Activated CD4-positive, alpha-beta T cell treated with anti-CD3 and anti-CD28 coated beads, Interleukin-10, Interleukin-2, amounts not matched to agents 100 ng/mL and 50 ng/mL, durations not matched to agents 16 hours and 8 hours (primary cell): ENCODE measurements at regions not wholly inside any gene's neighbourhood (a gene's known extent, or its start where the extent isn't known, plus 50 kb on each side); places are given as distances from the start of the nearest gene placed in this dataset.

Experiments used
- DNase-seq: peaks from one replicate; pipeline ENCODE4 v3.0.0-alpha.2; 2020

- DNase-seq = no peak
Observed at GRCh38 chr7:42756841-42757240, 155.0 kb downstream of the C7orf25 start.

- DNase-seq = no peak
Observed at GRCh38 chr7:42753811-42754363, 158.0 kb downstream of the C7orf25 start.

DNA sequence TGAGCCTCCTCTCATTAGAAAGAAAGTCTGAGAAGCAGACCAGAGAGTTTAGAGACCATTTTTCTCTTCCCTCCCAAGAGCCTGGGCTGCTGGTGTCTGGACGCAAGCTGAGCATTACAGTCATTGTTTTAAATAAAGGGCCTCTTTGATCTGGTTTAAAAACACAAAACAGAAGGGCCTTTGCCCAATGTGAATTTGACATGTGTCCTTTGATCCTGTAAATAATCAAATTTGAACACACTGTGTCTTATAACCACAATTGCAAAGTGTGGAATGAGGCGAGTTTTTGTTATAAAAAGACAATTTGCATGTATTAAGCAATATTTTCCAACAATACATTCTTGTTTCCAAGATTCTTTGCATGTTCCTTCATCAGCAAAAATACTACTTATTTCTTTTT is 158.5 kb downstream of the C7orf25 start:
- no peak for DNase-seq

- no peak for DNase-seq
Observed at GRCh38 chr7:42750172-42750571, 161.7 kb downstream of the C7orf25 start.

DNA sequence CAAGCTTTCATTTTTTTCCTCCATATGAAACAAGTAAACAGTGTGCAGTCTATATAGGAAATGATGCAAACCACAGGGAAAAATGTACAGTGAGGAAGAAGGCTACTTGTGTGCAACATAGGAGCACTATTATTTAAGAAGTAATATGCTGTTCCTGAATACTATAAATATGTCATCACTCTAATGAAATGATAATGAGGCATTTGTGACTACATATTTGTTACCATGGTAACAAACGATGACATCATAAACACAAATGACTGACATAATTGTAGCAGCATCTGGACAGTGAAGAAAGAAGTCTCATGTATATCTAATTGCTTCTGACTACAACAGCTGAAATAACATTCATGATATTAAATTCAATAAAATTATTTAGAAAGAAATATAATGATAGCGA is 164.8 kb downstream of the C7orf25 start:
- DNase-seq = no peak

DNA sequence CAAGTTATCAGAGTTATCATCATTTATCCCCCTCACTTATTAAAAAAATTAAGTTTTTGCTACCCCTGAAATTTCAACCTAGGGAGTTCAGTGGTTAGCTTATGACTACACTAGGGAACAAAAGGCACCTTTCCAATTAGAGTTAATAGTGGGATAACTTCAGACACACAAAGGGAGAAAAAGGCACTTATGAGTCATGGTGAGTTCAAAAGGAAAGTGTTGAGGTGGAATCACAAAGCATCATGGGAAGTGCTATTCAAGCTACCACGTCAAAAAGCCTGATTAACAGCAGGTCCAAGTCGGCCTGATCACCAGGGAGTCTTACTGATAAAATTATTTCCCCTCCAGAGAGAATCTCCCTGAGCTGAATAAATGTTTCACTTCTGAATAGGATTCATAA is 165.7 kb downstream of the C7orf25 start:
- DNase-seq = no peak

DNA sequence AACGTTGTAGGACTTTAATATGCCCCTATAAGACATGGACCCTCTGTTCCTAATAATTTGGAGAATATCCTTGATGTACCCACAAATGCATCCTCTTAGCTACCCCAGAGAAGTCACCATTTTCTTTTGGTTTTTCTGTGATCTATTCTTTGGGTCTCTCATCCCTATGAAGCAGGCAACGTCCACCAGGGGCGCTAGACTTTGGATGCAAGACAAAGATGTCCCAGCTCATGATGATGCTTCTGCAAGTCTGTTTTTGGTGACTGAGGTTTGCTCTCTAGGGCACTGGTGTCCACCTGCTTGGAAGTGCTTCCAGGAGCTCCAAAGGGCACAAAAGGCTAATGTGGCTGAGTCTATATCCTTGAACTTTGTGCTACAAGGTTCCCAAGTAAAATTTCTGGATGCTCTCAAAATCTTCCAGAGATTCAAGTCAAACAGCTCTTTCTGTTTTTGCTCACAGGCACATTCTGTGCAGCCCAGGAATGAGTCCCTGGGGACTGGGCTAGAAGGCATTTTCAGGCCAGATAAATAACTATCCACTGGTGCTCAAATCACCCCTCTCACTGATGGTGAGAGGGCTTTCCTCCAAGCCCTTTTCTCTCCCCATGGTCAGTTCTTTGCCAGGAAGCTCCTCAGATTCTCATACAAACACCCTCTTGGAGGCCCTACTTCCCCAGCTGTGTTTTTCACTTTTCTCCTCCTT is 166.4 kb downstream of the C7orf25 start:
- peak; percentile 35 for DNase-seq

GRCh38 chr7:42744746-42745145 is 167.1 kb downstream of the C7orf25 start:
- no peak for DNase-seq

GRCh38 chr7:42743077-42743858 is 168.6 kb downstream of the C7orf25 start:
- DNase-seq = no peak

DNA sequence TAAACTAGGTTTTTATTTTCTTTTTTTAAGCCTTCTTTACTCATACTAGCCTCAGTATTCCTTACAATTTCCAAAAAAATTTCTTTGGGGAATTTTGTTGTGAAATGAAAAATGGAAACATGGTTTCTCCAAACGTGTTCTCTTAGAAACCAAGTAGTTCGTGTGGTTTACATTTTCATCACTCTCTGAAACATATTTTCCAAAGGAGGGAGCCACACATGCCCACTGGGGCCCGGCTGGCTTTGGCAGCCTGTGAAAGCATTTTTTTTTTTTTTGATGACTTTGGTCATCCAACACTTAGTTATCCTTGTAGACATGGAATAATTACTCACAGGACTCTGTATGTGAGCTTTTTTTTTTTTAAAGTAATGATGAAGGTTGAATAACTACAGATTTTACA is 169.6 kb downstream of the C7orf25 start:
- DNase-seq = no peak

GRCh38 chr7:42740408-42740807 is 171.5 kb downstream of the C7orf25 start:
- DNase-seq = no peak

DNA sequence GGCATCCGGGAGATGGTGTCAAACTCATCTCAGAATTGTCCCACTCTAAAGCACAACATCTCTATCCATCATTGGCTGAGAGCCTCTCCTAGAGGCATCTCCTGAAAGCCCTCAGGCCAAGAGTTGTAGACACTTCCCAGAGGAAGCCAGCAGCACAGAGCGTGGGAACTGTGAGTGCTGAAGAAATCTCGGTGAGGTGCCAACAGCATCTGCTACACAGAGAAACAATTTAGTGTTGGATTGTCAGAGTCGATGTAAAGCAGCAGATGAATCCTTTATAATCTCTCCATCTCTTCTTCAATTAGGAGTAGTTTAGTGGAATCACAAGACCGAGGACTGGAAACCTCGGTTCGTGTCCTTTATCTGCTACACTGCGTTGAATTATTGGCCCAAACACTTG is 172.2 kb downstream of the C7orf25 start:
- no peak for DNase-seq

- DNase-seq = no peak
Observed at GRCh38 chr7:42736931-42737330, 174.9 kb downstream of the C7orf25 start.

- no peak for DNase-seq
Observed at GRCh38 chr7:42735081-42735480, 176.8 kb downstream of the C7orf25 start.

DNA sequence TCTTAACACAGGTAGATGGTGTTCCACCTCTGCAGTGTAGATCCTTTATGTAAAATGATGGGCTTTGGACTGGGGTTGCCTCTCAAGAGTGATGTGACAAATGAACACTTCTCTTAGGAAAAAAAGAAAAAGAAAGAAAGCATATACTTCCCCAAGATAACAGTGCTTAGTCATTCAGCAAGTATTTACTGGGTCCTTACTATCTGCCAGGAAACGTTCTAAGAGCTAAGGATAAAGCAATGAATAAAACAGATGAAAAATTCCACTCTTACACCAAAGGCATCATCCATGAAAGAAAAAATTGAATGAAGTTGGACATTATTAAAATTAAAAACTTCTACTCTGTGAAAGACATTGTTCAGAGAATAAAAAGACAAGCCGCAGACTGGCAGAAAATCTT is 177.3 kb downstream of the C7orf25 start:
- no peak for DNase-seq

GRCh38 chr7:42733040-42733439 is 178.8 kb downstream of the C7orf25 start:
- DNase-seq = no peak

- no peak for DNase-seq
Observed at GRCh38 chr7:42730586-42730985, 181.3 kb downstream of the C7orf25 start.

GRCh38 chr7:42729053-42729765 is 182.7 kb downstream of the C7orf25 start:
- DNase-seq = no peak

- no peak for DNase-seq
Observed at GRCh38 chr7:42727451-42727850, 184.4 kb downstream of the C7orf25 start.

- DNase-seq = no peak
Observed at GRCh38 chr7:42726066-42726785, 185.6 kb downstream of the C7orf25 start.

- no peak for DNase-seq
Observed at GRCh38 chr7:42722716-42723115, 189.2 kb downstream of the C7orf25 start.

DNA sequence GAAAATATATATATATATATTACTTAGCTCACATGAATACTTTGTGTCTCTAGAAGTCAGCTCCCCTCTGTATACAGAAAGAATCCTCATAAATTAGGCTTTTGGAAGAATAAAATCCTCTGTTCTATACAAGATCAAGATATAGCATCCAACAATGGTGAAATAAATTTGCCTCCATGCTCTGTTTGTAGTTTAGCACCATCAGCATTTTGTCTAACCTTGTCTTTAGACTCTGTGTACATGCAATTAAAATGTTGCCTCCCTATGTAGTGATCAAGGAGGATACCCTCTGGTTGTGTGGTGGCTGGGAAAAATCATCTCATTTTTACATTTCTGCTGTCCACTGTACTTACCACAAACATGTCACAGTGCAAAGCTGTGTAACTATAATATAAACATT is 189.7 kb downstream of the C7orf25 start:
- no peak for DNase-seq
